ENCODE measurements at regions not wholly inside any gene's neighbourhood (a gene's known extent, or its start where the extent isn't known, plus 50 kb on each side); places are given as distances from the start of the nearest gene placed in this dataset.
A peak's percentile ranks its signal among the peaks of the same experiment; 100 is the strongest.

DNA sequence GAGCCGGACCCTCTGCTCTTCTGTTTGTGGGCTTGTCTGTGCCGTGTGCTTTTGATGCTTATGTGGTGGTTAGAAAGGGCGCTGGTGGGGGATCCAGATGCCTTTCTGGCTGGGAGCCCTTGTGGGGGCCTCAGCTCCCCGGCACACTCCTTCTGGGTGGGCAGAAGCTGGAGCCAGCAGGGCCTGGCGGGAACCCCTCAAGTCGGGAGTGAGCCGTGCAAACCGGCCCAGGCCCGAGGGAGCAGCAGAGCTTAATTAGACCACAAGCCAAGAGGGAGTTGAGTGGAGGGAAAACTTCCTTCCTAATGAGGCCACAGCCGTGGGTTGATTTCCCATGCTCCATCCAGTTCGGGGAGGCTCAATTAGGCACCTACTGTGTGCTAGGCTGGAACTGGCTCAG, 76.0 kb upstream of the RNU6ATAC start:
- H3K9me3 ChIP-seq: no peaks in the 10 kb centered on the region
- H3K4me1 ChIP-seq (ENCODE audit: control insufficient read depth in 1 of 2, insufficient read depth in 1 of 2, low read depth in 1 of 2, low read length in 1 of 2): peaks cover 28 to 32% of the 10 kb centered on the region in 2 experiments
- peaks cover 27% of the 10 kb centered on the region for H3K27me3 ChIP-seq
- no peak overlapping the region for H3K4me3 ChIP-seq (ENCODE audit: low read depth in 1 of 2, low read length in 1 of 2)
- no peaks in the 10 kb centered on the region for H3K36me3 ChIP-seq
- TF ChIP-seq, protein P1, sequence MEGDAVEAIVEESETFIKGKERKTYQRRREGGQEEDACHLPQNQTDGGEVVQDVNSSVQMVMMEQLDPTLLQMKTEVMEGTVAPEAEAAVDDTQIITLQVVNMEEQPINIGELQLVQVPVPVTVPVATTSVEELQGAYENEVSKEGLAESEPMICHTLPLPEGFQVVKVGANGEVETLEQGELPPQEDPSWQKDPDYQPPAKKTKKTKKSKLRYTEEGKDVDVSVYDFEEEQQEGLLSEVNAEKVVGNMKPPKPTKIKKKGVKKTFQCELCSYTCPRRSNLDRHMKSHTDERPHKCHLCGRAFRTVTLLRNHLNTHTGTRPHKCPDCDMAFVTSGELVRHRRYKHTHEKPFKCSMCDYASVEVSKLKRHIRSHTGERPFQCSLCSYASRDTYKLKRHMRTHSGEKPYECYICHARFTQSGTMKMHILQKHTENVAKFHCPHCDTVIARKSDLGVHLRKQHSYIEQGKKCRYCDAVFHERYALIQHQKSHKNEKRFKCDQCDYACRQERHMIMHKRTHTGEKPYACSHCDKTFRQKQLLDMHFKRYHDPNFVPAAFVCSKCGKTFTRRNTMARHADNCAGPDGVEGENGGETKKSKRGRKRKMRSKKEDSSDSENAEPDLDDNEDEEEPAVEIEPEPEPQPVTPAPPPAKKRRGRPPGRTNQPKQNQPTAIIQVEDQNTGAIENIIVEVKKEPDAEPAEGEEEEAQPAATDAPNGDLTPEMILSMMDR (IDR thresholded peaks at IDR 0.05): no peak
- H3K27ac ChIP-seq: no peak overlapping the region

DNA sequence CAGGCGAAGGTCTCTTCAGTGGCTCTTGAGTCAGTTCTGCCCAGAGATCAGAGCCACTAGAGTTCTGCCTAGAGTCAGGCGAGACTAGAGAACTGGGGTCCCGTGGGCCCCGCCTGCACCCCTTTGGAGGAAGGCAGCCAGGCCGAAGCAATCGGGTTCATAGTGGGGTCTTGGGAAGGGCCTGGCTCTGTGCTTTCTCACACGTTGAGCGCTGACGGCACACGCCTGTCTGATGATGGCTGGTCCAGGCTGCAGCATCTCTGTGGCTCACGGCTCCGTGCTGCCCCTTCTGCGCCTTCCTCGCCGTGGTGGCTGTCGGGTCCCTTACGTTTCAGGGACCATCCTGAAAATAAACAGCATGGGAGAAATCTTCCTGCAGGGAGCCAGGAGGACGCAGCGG, 78.3 kb upstream of the RNU6ATAC start:
- peak overlapping the region; percentile 97 for H3K27ac ChIP-seq
- H3K36me3 ChIP-seq: no peaks in the 10 kb centered on the region
- no peaks in the 10 kb centered on the region for H3K9me3 ChIP-seq
- no peak overlapping the region for H3K4me3 ChIP-seq (ENCODE audit: low read depth in 1 of 2, low read length in 1 of 2)
- H3K4me1 ChIP-seq (ENCODE audit: control insufficient read depth in 1 of 2, insufficient read depth in 1 of 2, low read depth in 1 of 2, low read length in 1 of 2): peaks cover 28 to 32% of the 10 kb centered on the region in 2 experiments
- peaks cover 25% of the 10 kb centered on the region for H3K27me3 ChIP-seq
- TF ChIP-seq, protein P1 (IDR thresholded peaks at IDR 0.05): no peak

DNA sequence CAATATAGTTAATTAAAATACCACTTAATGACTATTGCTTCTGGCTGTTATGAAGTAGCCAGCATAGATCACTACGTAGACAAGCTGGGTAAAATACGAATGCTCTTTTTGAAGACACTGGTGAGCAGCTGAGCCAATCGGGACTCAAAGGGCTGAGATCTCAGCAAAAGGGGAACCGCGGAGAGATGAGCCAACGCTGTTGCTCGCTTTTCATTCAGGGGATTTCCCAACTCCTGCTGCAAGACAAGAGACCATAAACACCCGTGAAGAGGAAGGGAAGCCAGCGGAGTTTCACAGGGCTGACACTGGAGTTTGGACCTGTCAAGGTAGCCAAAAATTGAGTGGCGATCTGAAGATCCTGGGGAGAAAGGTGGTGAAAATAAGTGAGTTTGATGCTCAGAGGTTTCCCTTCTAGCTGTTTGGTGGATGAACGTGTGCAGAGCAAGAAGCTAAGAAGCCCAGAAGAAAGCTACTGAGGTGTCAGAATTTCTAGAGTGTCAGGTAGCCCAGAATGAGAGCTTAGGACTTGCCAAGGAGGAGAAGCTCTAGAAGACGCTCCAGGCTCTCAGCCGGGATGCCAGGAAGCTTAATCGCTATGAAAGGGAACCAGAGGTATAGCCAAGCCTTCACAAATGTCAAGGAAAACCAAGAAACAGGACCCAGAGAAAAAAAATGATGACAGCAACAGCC, 79.6 kb upstream of the RNU6ATAC start:
- TF ChIP-seq, protein P1 (IDR thresholded peaks at IDR 0.05): peak; percentile 11
- Histone ChIP-seq H3K27me3 (peaks cover 22% of the 10 kb centered on the region), H3K27ac (peak overlapping the region; percentile 97), H3K4me3 (ENCODE audit: low read depth in 1 of 2, low read length in 1 of 2) (peak overlapping the region; percentile 47 to 52), H3K36me3 (no peaks in the 10 kb centered on the region), H3K9me3 (no peaks in the 10 kb centered on the region), H3K4me1 (ENCODE audit: control insufficient read depth in 1 of 2, insufficient read depth in 1 of 2, low read depth in 1 of 2, low read length in 1 of 2) (peaks cover 28 to 32% of the 10 kb centered on the region in 2 experiments)

DNA sequence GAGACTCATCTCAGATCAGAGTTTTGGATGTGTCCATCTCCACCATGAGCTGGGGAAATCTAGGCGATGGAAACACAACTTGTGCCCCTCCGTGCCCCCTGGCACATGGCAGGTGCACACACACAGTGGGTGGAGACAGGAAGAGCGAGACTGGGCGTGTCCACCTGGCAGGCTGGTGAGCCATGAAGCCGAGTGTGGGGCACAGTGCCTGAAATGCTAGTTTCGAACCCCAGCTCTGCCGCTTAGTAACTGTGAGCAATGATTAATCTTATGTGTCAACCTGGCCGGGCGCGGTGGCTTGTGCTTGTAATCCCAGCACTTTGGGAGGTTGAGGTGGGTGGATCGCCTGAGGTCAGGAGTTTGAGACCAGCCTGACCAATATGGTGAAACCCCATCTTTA, 80.8 kb upstream of the RNU6ATAC start:
- Histone ChIP-seq H3K27ac (peak overlapping the region; percentile 97), H3K4me1 (ENCODE audit: control insufficient read depth in 1 of 2, insufficient read depth in 1 of 2, low read depth in 1 of 2, low read length in 1 of 2) (peaks cover 28 to 32% of the 10 kb centered on the region in 2 experiments)

DNA sequence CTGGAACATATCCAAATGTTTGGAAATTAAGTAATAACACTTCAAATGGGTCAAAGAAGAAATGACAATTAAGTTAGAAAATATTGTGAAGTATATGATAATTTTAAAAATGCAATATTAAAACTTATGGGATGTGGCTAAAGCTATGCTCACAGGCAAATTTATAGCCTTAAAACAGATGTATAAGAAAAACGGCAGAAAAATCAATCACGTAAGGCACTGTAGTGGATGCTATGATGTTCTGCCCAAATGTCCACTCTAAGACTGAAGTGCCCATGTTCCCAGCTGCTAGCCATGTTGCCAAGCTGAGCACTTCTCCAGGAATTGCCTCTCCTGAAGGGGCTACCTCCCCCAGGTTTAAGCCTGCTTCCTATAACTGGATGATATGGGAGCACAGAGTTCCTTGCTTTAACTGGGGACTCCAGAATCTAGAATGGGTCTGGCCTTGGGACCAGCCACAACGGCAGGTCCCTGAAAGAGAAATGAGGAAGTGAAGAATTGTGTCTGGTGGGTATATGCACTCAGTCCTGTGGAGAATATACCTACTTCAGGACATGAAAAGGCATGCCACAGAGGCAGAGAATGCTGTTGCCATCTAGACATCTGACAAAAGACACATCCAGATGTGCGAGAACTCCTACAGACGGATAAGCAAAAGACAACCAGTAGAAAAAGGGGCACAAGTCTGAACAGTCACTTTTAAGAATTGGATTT, 78.2 kb upstream of the RXRA start:
- TF ChIP-seq, protein P1 (IDR thresholded peaks at IDR 0.05): no peak
- H3K27ac ChIP-seq: no peak overlapping the region
- no peaks in the 10 kb centered on the region for H3K36me3 ChIP-seq
- peaks cover 4% of the 10 kb centered on the region for H3K27me3 ChIP-seq
- H3K4me1 ChIP-seq (ENCODE audit: control insufficient read depth in 1 of 2, insufficient read depth in 1 of 2, low read depth in 1 of 2, low read length in 1 of 2): peaks cover 22 to 24% of the 10 kb centered on the region in 2 experiments
- no peak overlapping the region for H3K4me3 ChIP-seq (ENCODE audit: low read depth in 1 of 2, low read length in 1 of 2)
- no peaks in the 10 kb centered on the region for H3K9me3 ChIP-seq

More for the DNA sequence above, 80.8 kb upstream of the RNU6ATAC start:
- Histone ChIP-seq H3K4me3 (ENCODE audit: low read depth in 1 of 2, low read length in 1 of 2) (no peak overlapping the region), H3K27me3 (peaks cover 9% of the 10 kb centered on the region), H3K9me3 (no peaks in the 10 kb centered on the region), H3K36me3 (no peaks in the 10 kb centered on the region)
- TF ChIP-seq, protein P1 (IDR thresholded peaks at IDR 0.05): no peak
